LoVo (cell line): ENCODE measurements at regions not wholly inside any gene's neighbourhood (a gene's known extent, or its start where the extent isn't known, plus 50 kb on each side); places are given as distances from the start of the nearest gene placed in this dataset.

ENCODE experiments used
- DNase-seq: peaks from one replicate; pipeline ENCODE4 v3.0.0-alpha.2; 2016; ENCODE audit warnings: low spot score

- no peak for DNase-seq
Observed at GRCh38 chr1:5812295-5812694, 179.9 kb downstream of the NPHP4 start.

GRCh38 chr1:5811419-5811818 is 180.8 kb downstream of the NPHP4 start:
- no peak for DNase-seq

GRCh38 chr1:5810553-5811270 is 181.5 kb downstream of the NPHP4 start:
- DNase-seq, result no peak

GRCh38 chr1:5810131-5810530 is 182.1 kb downstream of the NPHP4 start:
- no peak for DNase-seq

- no peak for DNase-seq
Observed at GRCh38 chr1:5809207-5809788, 182.9 kb downstream of the NPHP4 start.

GRCh38 chr1:5803851-5804250 is 188.4 kb downstream of the NPHP4 start:
- DNase-seq, result no peak

GRCh38 chr1:5802606-5803005 is 189.6 kb downstream of the NPHP4 start:
- DNase-seq, result no peak

- DNase-seq, result no peak
Observed at GRCh38 chr1:5798904-5799303, 193.3 kb downstream of the NPHP4 start.

GRCh38 chr1:5798151-5798730 is 194.0 kb downstream of the NPHP4 start:
- DNase-seq, result no peak

- no peak for DNase-seq
Observed at GRCh38 chr1:5796028-5796427, 196.2 kb downstream of the NPHP4 start.

GRCh38 chr1:5794279-5794678 is 197.9 kb downstream of the NPHP4 start:
- DNase-seq, result no peak

- DNase-seq, result no peak
Observed at GRCh38 chr1:5793516-5793915, 198.7 kb downstream of the NPHP4 start.

GRCh38 chr1:5781079-5781478 is 211.1 kb downstream of the NPHP4 start:
- DNase-seq, result no peak

- DNase-seq, result no peak
Observed at GRCh38 chr1:5780324-5780716, 211.9 kb downstream of the NPHP4 start.

GRCh38 chr1:5779608-5780323 is 212.5 kb downstream of the NPHP4 start:
- DNase-seq, result no peak

GRCh38 chr1:5776035-5776550 is 216.1 kb downstream of the NPHP4 start:
- no peak for DNase-seq

GRCh38 chr1:5774019-5774418 is 218.2 kb downstream of the NPHP4 start:
- DNase-seq, result no peak

- DNase-seq, result no peak
Observed at GRCh38 chr1:5771788-5772187, 220.4 kb downstream of the NPHP4 start.

GRCh38 chr1:5770981-5771765 is 221.1 kb downstream of the NPHP4 start:
- no peak for DNase-seq

GRCh38 chr1:5769760-5770159 is 222.5 kb downstream of the NPHP4 start:
- DNase-seq, result no peak

- no peak for DNase-seq
Observed at GRCh38 chr1:5769146-5769545, 223.1 kb downstream of the NPHP4 start.

- DNase-seq, result no peak
Observed at GRCh38 chr1:5768014-5768413, 224.2 kb downstream of the NPHP4 start.
